Cardiac fibroblast (primary cell): ENCODE measurements at regions not wholly inside any gene's neighbourhood (a gene's known extent, or its start where the extent isn't known, plus 50 kb on each side); places are given as distances from the start of the nearest gene placed in this dataset.
"Not testable (repeated sequence)": the region's sequence is repeated elsewhere in the genome, so short reads cannot be mapped to it uniquely, and the experiment has no call there.

Experiments
- DNase-seq, 2 donors: peaks; one replicate each; pipeline versions ENCODE4 v3.0.0 to v3.0.0-alpha.2; 2010; ENCODE audit warnings: low read depth in 2 of 2
- H3K4me3 ChIP-seq, 2 donors: replicated peaks in 1 of 2; 1 replicate in 1 of 2; 2 replicates in 1 of 2; pipeline ENCODE4 v1.5.1; 2011; ENCODE audit warnings: low read depth in 2 of 2, low read length in 2 of 2, mild to moderate bottlenecking in 2 of 2, moderate library complexity in 1 of 2
- TF ChIP-seq, protein P1 (sequence below): IDR thresholded peaks from one replicate; pipeline ENCODE4 v1.5.1; 2011; ENCODE audit warnings: low read depth, mild to moderate bottlenecking, low read length, inconsistent platforms

DNA sequence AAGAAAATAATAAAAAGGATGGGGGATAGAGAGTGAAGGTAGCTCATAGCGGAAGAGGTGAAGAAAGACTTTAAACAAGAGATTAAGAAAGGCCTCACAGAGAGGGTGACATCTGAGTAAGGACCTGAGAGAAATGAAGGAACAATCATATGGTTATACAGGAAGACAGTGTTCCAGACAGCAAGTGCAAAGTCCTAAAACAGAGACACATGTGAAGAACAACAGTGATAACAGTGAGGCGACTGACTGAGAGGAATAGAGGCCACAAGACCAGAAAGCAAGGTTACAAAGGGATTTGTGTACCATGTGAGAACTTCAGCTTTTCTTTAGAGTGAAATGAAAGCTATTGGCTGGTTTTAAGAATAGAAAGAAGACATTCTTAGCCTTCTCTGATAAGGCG, 141.6 kb upstream of the PALMD start:
- TF ChIP-seq, protein P1, sequence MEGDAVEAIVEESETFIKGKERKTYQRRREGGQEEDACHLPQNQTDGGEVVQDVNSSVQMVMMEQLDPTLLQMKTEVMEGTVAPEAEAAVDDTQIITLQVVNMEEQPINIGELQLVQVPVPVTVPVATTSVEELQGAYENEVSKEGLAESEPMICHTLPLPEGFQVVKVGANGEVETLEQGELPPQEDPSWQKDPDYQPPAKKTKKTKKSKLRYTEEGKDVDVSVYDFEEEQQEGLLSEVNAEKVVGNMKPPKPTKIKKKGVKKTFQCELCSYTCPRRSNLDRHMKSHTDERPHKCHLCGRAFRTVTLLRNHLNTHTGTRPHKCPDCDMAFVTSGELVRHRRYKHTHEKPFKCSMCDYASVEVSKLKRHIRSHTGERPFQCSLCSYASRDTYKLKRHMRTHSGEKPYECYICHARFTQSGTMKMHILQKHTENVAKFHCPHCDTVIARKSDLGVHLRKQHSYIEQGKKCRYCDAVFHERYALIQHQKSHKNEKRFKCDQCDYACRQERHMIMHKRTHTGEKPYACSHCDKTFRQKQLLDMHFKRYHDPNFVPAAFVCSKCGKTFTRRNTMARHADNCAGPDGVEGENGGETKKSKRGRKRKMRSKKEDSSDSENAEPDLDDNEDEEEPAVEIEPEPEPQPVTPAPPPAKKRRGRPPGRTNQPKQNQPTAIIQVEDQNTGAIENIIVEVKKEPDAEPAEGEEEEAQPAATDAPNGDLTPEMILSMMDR: no peak
- H3K4me3 ChIP-seq: no peak overlapping the region
- DNase-seq: no peak

DNA sequence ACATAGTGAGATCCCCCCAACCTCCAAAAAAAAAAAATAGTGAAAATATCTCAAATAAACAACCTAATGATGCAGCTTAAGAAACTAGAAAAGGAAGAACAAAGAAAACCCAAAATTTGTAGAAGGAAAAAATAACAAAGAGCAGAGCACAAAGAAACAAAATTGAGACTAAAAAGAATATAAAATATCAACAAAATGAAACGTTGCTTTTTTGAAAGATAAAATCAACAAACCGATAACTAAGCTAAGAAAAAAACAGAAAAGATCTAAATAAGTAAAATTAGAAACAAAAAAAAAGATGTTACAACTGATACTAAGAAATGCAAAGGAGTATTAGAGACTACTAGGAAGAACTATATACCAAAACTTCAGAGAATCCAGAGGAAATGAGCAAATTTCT, 139.3 kb upstream of the PALMD start:
- DNase-seq: no peak
- no peak overlapping the region for H3K4me3 ChIP-seq
- TF ChIP-seq, protein P1: no peak

DNA sequence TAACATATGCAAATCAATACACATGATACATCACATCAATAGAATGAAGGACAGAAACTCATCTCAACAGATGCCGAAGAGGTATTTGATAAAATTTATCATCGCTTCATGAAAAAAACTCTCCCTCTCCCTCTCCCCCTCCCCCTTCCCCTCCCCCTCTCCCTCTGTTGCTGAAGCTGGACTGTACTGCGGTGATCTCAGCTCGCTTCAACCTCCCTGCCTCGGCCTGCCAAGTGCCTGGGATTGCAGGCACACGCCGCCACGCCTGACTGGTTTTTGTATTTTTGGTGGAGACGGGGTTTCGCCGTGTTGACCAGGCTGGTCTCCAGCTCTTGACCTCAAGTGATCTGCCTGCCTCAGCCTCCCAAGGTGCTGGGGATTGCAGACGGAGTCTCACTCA, 138.5 kb upstream of the PALMD start:
- DNase-seq: not testable (repeated sequence)

DNA sequence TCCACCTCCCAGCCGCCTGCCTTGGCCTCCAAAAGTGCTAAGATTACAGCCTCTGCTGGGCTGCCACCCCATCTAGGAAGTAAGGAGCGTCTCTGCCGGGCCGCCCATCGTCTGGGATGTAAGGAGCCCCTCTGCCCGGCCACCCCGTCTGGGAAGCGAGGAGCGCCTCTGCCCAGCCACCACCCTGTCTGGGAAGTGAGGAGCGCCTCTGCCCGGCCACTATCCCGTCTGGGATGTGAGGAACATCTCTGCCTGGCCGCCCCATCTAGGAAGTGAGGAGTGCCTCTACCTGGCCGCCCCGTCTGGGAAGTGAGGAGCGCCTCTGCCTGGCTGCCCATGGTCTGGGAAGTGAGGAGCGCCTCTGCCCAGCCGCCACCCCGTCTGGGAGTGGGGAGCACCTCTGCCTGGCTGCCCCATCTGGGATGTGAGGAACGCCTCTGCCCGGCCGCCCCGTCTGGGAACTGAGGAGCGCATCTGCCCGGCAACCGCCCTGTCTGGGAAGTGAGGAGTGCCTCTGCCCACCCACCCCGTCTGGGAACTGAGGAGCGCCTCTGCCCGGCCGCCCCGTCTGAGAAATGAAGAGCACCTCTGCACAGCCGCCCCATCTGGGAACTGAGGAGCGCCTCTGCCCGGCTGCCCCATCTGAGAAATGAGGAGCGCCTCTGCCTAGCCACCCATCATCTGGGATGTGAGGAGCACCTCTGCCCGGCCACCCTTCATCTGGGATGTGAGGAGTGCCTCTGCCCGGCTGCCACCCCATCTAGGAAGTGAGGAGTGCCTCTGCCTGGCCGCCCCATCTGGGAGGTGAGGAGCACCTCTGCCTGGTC, 137.8 kb upstream of the PALMD start:
- no peak overlapping the region for H3K4me3 ChIP-seq
- TF ChIP-seq, protein P1: no peak
- no peak for DNase-seq

More for the DNA sequence above, 138.5 kb upstream of the PALMD start:
- H3K4me3 ChIP-seq: not testable (repeated sequence)

DNA sequence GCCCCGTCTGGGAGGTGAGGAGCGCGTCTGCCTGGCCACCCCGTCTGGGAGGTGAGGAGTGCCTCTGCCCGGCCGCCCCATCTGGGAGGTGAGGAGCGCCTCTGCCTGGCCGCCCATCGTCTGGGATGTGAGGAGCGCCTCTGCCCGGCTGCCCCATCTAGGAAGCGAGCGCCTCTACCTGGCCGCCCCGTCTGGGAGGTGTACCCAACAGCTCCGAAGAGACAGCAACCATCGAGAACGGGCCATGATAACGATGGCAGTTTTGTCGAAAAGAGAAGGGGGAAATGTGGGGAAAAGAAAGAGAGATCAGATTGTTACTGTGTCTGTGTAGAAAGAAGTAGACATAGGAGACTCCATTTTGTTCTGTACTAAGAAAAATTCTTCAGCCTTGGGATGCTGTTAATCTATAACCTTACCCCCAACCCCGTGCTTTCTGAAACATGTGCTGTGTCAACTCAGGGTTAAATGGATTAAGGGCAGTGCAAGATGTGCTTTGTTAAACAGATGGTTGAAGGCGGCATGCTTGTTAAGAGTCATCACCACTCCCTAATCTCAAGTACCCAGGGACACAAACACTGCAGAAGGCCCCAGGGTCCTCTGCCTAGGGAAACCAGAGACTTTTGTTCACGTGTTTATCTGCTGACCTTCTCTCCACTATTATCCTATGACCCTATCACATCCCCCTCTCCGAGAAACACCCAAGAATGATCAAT, 137.0 kb upstream of the PALMD start:
- not testable (repeated sequence) for H3K4me3 ChIP-seq, DNase-seq

DNA sequence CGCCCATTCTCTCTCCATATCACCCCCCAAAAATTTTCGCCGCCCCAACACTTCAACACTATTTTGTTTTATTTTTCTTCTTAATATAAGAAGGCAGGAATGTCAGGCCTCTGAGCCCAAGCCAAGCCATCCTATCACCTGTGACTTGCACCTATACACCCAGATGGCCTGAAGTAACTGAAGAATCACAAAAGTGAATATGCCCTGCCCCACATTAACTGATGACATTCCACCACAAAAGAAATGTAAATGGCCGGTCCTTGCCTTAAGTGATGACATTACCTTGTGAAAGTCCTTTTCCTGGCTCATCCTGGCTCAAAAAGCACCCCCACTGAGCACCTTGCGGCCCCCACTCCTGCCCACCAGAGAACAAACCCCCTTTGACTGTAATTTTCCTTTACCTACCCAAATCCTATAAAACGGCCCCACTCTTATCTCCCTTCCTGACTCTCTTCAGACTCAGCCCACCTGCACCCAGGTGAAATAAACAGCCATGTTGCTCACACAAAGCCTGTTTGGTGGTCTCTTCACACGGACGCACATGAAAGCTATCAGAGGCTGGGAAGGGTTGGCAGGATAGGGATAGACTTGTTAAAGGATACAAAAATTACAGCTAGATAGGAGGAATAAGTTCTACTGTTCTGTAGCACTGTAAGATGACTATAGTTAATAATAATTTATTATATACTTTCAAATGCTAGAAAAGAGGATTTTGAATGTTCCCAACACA, 130.9 kb upstream of the PALMD start:
- not testable (repeated sequence) for H3K4me3 ChIP-seq, DNase-seq

DNA sequence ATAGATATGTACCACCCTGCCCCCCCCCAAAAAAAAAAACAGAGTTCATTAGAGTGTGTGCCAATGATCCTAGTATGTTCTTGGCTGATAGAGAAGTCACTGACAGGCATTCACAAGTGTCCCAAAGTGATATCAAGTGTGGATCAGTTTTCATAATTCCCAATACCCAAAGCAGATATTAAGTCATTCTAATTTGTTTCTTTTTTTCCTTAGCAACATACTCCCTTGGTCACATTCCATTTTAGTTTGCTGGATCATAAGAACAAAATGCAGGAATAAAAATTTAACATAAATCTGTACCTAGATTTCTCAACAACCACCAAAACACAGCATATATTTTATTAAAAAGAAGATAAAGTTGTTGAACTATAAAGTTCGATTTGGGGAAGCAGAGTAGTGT, 129.8 kb upstream of the PALMD start:
- TF ChIP-seq, protein P1: no peak
- no peak overlapping the region for H3K4me3 ChIP-seq

DNA sequence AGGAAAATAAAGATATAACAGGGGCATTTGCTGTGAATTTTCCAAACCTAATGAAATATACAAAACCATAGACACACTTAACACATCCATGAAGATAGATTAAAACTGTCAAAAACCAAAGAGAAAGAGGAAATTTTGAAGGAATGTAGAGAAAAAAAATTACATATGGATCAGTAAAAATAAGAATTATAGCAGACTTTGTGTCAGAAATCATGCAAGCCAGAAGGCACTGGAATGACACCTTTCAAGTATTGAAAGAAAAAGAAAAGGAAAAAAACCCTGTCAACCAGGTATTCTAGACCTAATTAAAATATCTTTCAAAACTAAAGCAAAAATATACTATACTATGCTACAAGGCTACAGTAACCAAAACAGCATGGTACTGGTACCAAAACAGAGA, 125.8 kb upstream of the PALMD start:
- H3K4me3 ChIP-seq: no peak overlapping the region
- no peak for DNase-seq
- TF ChIP-seq, protein P1: no peak

More for the DNA sequence above, 129.8 kb upstream of the PALMD start:
- DNase-seq: no peak
